ENCODE measurements at regions not wholly inside any gene's neighbourhood (a gene's known extent, or its start where the extent isn't known, plus 50 kb on each side); places are given as distances from the start of the nearest gene placed in this dataset.
"Not testable (repeated sequence)": the region's sequence is repeated elsewhere in the genome, so short reads cannot be mapped to it uniquely, and the experiment has no call there.

DNA sequence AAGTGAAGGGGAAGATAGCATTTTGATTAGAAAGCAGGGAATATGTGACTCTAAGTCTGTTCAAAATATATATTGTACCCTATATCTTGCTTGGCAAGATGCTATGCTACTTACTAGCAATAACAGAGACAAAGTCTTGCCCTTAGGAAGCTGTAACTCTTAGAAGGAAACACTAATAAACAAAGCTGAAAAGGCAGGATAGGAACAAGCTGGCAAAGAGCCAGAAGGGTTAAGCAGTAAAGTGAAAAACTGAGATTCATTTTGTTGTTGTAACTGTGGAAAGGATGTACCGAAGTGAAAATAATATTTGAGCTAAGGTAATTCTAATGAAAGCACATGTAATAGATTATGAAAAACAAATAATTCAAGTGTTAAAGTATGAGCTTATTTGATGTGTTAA lies 527.1 kb upstream of the FLRT2 start:
- H3K9me3 ChIP-seq, result peaks cover 9% of the 10 kb centered on the region
- ATAC-seq, result no peak
- H3K4me3 ChIP-seq, result no peak overlapping the region
- H3K36me3 ChIP-seq (ENCODE audit: low read depth), result no peaks in the 10 kb centered on the region
- no peak for DNase-seq
- intact Hi-C loops (cut with DNase I, micrococcal nuclease), result no loop called here
- H3K4me1 ChIP-seq (ENCODE audit: low read depth), result no peaks in the 10 kb centered on the region
- TF ChIP-seq, protein P1, sequence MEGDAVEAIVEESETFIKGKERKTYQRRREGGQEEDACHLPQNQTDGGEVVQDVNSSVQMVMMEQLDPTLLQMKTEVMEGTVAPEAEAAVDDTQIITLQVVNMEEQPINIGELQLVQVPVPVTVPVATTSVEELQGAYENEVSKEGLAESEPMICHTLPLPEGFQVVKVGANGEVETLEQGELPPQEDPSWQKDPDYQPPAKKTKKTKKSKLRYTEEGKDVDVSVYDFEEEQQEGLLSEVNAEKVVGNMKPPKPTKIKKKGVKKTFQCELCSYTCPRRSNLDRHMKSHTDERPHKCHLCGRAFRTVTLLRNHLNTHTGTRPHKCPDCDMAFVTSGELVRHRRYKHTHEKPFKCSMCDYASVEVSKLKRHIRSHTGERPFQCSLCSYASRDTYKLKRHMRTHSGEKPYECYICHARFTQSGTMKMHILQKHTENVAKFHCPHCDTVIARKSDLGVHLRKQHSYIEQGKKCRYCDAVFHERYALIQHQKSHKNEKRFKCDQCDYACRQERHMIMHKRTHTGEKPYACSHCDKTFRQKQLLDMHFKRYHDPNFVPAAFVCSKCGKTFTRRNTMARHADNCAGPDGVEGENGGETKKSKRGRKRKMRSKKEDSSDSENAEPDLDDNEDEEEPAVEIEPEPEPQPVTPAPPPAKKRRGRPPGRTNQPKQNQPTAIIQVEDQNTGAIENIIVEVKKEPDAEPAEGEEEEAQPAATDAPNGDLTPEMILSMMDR (IDR thresholded peaks at IDR 0.05), result no peak

DNA sequence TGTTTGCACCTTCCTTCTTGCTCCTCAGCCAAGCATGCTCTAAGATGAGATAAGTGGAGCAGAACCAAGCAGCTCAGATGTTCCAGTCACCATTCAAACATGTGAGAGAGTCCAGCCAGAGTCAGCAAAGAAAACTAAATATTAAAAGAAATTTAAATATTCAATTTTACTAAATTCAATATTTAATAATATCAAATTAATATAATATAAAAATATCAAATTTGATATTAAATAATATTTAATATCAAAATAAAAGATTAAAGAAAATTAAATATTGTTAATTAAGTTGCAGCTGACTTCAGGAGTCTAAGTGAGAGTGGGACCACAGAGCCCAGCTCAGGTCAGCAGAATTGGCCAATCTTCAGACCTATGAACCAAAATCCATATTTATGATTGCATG lies 526.1 kb upstream of the FLRT2 start:
- DNase-seq (no peak), ATAC-seq (no peak)
- Histone ChIP-seq H3K9me3 (peaks cover 10% of the 10 kb centered on the region), H3K36me3 (ENCODE audit: low read depth) (no peaks in the 10 kb centered on the region), H3K4me3 (no peak overlapping the region), H3K4me1 (ENCODE audit: low read depth) (no peaks in the 10 kb centered on the region)
- TF ChIP-seq, protein P1 (IDR thresholded peaks at IDR 0.05), result no peak
- intact Hi-C loops (cut with DNase I, micrococcal nuclease), result no loop called here

DNA sequence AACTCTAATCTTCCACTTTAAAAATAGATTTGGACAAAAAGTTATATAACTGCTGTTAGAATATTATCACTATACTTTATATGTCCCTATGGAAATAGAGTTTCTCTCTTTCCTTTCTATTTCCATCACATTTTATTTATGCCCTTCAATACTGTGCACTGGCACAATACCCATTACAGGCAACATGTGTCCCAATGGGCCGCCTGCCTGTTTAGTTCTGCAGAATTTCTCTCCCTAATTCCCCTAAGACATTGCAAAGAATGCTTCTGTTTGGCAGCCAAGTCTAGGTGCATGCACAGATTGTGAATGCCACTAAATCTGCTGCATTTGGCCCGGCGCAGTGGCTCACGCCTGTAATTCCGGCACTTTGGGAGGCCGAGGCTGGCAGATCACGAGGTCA lies 520.4 kb upstream of the FLRT2 start:
- H3K36me3 ChIP-seq (ENCODE audit: low read depth), result no peaks in the 10 kb centered on the region
- intact Hi-C loops (cut with DNase I, micrococcal nuclease), result no loop called here
- peaks cover 22% of the 10 kb centered on the region for H3K9me3 ChIP-seq
- ATAC-seq, result no peak
- H3K4me3 ChIP-seq, result no peak overlapping the region
- DNase-seq, result no peak
- no peaks in the 10 kb centered on the region for H3K4me1 ChIP-seq (ENCODE audit: low read depth)
- TF ChIP-seq, protein P1 (IDR thresholded peaks at IDR 0.05), result no peak

DNA sequence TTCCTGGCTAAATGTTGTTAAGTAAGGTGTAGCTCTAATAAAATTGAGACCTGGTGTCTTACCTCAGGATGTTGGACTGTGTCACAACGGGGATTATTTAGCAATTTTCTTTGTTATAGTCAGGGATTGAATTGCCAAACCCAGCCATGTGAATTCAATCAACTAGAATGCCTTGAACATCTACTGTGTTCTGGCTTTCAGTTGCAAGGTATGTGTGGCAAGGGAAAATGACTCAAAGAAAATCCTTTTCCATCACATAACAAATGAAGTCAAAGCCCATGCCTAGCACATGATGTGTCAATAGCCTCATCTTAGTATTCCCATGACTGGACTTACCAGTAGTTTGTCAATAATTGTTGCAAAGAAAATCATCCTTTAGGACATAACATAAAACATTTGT lies 519.8 kb upstream of the FLRT2 start:
- no peak overlapping the region for H3K4me3 ChIP-seq
- intact Hi-C loops (cut with DNase I, micrococcal nuclease), result no loop called here
- DNase-seq, result no peak
- H3K4me1 ChIP-seq (ENCODE audit: low read depth), result no peaks in the 10 kb centered on the region
- H3K36me3 ChIP-seq (ENCODE audit: low read depth), result no peaks in the 10 kb centered on the region
- H3K9me3 ChIP-seq, result peaks cover 22% of the 10 kb centered on the region
- no peak for ATAC-seq
- TF ChIP-seq, protein P1 (IDR thresholded peaks at IDR 0.05), result no peak

DNA sequence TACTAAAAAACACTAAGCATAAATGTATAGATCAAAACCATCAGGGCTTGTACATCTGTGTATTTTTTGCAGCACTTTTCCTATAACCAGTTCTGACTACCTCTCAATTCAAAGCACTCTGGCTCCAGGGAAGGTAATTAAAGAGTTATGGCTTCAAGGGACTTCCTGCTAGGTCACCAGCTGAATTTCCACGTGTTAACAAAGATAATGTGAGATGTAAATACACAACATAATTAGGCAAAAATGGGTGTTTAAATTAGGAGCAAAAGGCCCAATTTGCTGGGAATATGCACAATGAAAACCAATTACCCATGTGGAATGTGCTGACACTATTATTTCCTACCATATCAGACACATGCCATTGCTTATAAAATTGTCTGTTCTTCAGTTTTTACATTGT lies 513.4 kb upstream of the FLRT2 start:
- no peak for ATAC-seq
- TF ChIP-seq, protein P1 (IDR thresholded peaks at IDR 0.05), result no peak
- Histone ChIP-seq H3K4me3 (no peak overlapping the region), H3K36me3 (ENCODE audit: low read depth) (no peaks in the 10 kb centered on the region), H3K9me3 (peaks cover 14% of the 10 kb centered on the region), H3K4me1 (ENCODE audit: low read depth) (no peaks in the 10 kb centered on the region)
- intact Hi-C loops (cut with DNase I, micrococcal nuclease), result no loop called here
- DNase-seq, result no peak

DNA sequence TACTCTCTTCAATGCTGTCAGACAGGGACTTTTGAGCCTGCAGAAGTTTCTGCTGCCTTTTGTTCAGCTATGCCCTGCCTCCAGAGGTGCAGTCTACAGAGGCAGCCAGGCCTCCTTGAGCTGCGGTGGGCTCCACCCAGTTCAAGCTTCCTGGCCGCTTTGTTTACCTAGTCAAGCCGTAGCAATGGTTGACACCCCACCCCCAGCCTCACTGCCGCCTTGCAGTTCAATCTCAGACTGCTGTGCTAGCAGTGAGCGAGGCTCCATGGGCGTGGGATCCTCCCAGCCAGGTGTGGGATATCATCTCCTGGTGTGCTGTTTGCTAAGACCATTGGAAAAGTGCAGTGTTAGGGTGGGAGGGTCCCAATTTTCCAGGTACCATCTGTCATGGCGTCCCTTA lies 506.1 kb upstream of the FLRT2 start:
- H3K4me3 ChIP-seq; intact Hi-C loops (cut with DNase I, micrococcal nuclease); DNase-seq; ATAC-seq; H3K36me3 ChIP-seq (ENCODE audit: low read depth); H3K4me1 ChIP-seq (ENCODE audit: low read depth): not testable (repeated sequence)
- H3K9me3 ChIP-seq, result peaks cover 18% of the 10 kb centered on the region

All from mucosa of descending colon (tissue), 3 donors.